Ectodermal cell (in vitro differentiated cells): ENCODE measurements at regions not wholly inside any gene's neighbourhood (a gene's known extent, or its start where the extent isn't known, plus 50 kb on each side); places are given as distances from the start of the nearest gene placed in this dataset.

Experiments
- H3K27ac ChIP-seq: 2 replicates; pipeline ENCODE4 v1.7.0; 2013; ENCODE audit warnings: mild to moderate bottlenecking, low read depth, low read length; ENCODE audit not compliant: insufficient read depth, poor library complexity, severe bottlenecking
- H3K27me3 ChIP-seq: 2 replicates; pipeline ENCODE4 v1.7.0; 2013; ENCODE audit warnings: mild to moderate bottlenecking, low read length; ENCODE audit not compliant: insufficient read depth, control insufficient read depth, poor library complexity, severe bottlenecking
- H3K36me3 ChIP-seq: one replicate; pipeline ENCODE4 v1.7.0; 2013; ENCODE audit warnings: low read length; ENCODE audit not compliant: control insufficient read depth, insufficient read depth
- H3K4me1 ChIP-seq: one replicate; pipeline ENCODE4 v1.7.0; 2013; ENCODE audit warnings: low read length; ENCODE audit not compliant: control insufficient read depth, insufficient read depth
- H3K4me3 ChIP-seq: 2 replicates; pipeline ENCODE4 v1.7.0; 2013; ENCODE audit warnings: low read depth, low read length, control low read depth; ENCODE audit not compliant: insufficient read depth
- H3K9me3 ChIP-seq: 2 replicates; pipeline ENCODE4 v1.7.0; 2013; ENCODE audit warnings: mild to moderate bottlenecking, low read length, moderate library complexity; ENCODE audit not compliant: control insufficient read depth
- WGBS, 2 experiments: methylation state at CpG; one replicate each; pipeline ENCODE4 v1.1.7; 2013; ENCODE audit warnings: missing lambda C conversion rate in 2 of 2; 5-methylcytosine and 5-hydroxymethylcytosine counted together

GRCh38 chr18:64668461-64668962 is 519.6 kb upstream of the LINC00305 start:
- WGBS, 2 experiments: 91 to 95% methylated on average over 1 of the region's 1 CpG
- H3K4me3 ChIP-seq: no peak overlapping the region
- no peak overlapping the region for H3K27ac ChIP-seq
- no peaks in the 10 kb centered on the region for H3K4me1 ChIP-seq
- H3K27me3 ChIP-seq: no peaks in the 10 kb centered on the region
- H3K36me3 ChIP-seq: no peaks in the 10 kb centered on the region
- no peaks in the 10 kb centered on the region for H3K9me3 ChIP-seq

DNA sequence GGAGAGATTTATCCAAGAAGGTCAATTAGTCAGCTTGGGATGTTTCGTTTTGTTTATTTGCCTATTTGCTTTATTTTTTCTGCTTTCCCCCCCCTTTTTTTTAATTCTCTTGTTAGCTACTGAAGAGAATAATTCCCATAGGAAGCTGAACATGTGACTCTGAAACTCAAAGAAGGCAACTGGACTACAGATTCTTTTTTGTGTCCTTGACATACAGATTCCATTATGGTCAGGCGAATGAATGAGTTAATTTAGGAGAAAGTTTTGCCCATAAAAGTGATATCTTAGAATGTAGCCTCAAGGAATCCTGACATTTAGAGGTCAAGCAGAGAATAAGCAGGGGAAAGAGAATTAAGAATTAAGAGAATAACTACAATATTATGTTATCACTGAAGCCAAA is 514.2 kb upstream of the LINC00305 start:
- Histone ChIP-seq H3K27ac (no peak overlapping the region), H3K9me3 (no peaks in the 10 kb centered on the region), H3K27me3 (no peaks in the 10 kb centered on the region), H3K4me3 (no peak overlapping the region), H3K4me1 (no peaks in the 10 kb centered on the region), H3K36me3 (no peaks in the 10 kb centered on the region)
- 94% methylated on average over 1 to 2 of the region's 2 CpGs for WGBS, 2 experiments

DNA sequence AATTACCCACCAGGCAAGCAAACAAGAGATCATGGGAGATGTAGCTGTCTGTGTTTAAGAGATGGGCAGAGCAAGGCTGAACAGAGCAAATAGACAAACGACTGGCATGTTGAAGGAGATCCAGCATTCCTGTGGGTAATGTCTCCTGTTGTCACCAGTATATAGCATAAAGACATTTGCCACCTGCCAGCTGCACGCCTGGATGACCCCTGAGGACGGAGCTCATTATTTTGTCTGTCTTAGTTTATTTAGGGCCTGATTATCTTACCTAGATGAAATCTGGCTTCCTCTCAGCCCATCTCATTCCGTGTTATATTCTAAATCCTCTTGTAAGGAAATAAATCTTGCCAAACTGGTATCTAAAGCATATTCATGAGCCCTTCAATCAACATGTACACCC is 510.3 kb upstream of the LINC00305 start:
- H3K27me3 ChIP-seq: no peaks in the 10 kb centered on the region
- WGBS, 2 experiments: 87 to 91% methylated on average over 4 of the region's 4 CpGs
- H3K27ac ChIP-seq: no peak overlapping the region
- no peak overlapping the region for H3K4me3 ChIP-seq
- no peaks in the 10 kb centered on the region for H3K36me3 ChIP-seq
- no peaks in the 10 kb centered on the region for H3K4me1 ChIP-seq
- no peaks in the 10 kb centered on the region for H3K9me3 ChIP-seq

- Histone ChIP-seq H3K9me3 (no peaks in the 10 kb centered on the region), H3K27ac (no peak overlapping the region), H3K36me3 (no peaks in the 10 kb centered on the region), H3K4me1 (no peaks in the 10 kb centered on the region), H3K27me3 (no peaks in the 10 kb centered on the region), H3K4me3 (no peak overlapping the region)
- WGBS, 2 experiments: 94 to 100% methylated on average over 2 of the region's 4 CpGs
Observed at GRCh38 chr18:64653068-64653467, 504.2 kb upstream of the LINC00305 start.

DNA sequence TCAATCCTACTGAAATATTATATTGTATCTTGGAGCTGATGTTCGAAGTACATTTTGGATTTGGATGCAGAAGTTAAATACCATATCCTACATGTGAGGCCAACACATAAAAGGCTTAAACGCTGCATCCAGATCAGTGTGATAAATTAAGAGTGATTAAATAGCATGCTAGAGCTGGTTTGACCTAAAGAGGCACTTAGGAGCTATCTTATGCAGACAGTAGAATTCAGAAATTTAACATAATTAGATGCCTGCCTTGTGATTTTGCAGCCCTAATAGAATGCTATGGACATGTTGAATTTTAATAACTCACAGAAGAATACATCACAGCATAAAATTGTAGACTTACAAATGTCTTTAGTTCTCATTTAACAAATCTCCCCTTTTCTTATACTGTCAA is 501.2 kb upstream of the LINC00305 start:
- Histone ChIP-seq H3K4me3 (no peak overlapping the region), H3K4me1 (no peaks in the 10 kb centered on the region), H3K36me3 (no peaks in the 10 kb centered on the region), H3K9me3 (no peaks in the 10 kb centered on the region), H3K27me3 (no peaks in the 10 kb centered on the region), H3K27ac (no peak overlapping the region)
- WGBS, 2 experiments: 96 to 100% methylated on average over 1 to 2 of the region's 2 CpGs

DNA sequence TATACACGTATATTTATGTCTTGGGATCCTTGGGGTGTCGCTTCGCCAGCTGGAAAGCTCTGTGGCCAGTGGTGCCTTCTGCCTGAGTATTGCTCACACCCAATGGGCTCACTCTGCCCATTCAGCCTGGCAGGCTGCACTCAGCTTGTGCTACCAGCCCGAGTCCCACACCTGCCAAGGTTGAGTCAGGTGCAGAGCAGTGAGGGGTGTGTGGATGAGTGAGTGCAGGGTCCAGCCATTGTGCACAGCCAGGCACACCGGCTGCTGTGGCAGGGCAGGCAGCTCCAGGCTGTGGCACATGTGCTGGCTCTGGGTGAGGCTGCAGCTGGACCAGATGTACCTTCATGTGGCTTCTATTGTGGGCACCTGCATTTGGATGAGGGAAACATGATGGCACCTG is 496.9 kb upstream of the LINC00305 start:
- Histone ChIP-seq H3K36me3 (no peaks in the 10 kb centered on the region), H3K27me3 (no peaks in the 10 kb centered on the region), H3K4me3 (no peak overlapping the region), H3K4me1 (no peaks in the 10 kb centered on the region), H3K9me3 (no peaks in the 10 kb centered on the region), H3K27ac (no peak overlapping the region)
- WGBS, 2 experiments: 97% methylated on average over 5 of the region's 5 CpGs

DNA sequence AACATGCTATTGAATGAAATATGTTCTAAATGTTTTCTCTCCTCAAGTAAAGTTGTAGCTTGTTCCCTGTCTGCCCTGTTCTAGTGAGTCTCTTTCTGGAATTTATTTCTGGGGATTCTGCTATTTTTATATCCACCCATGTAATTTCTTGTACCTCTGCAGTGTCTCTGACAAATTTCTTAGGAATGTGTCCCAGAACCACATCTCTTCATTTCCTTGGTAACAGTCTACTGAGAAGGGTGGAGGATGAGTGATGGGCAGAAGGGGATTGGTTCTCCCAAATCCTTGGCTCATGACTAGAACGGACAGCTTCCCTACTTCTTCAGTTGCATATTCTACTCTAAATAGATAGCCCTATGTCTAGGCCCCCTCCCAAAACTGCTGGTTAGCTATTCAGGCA is 490.6 kb upstream of the LINC00305 start:
- H3K9me3 ChIP-seq: no peaks in the 10 kb centered on the region
- no peaks in the 10 kb centered on the region for H3K27me3 ChIP-seq
- no peaks in the 10 kb centered on the region for H3K36me3 ChIP-seq
- 86 to 100% methylated on average over 1 of the region's 1 CpG for WGBS, 2 experiments
- H3K4me3 ChIP-seq: no peak overlapping the region
- H3K27ac ChIP-seq: no peak overlapping the region
- no peaks in the 10 kb centered on the region for H3K4me1 ChIP-seq

DNA sequence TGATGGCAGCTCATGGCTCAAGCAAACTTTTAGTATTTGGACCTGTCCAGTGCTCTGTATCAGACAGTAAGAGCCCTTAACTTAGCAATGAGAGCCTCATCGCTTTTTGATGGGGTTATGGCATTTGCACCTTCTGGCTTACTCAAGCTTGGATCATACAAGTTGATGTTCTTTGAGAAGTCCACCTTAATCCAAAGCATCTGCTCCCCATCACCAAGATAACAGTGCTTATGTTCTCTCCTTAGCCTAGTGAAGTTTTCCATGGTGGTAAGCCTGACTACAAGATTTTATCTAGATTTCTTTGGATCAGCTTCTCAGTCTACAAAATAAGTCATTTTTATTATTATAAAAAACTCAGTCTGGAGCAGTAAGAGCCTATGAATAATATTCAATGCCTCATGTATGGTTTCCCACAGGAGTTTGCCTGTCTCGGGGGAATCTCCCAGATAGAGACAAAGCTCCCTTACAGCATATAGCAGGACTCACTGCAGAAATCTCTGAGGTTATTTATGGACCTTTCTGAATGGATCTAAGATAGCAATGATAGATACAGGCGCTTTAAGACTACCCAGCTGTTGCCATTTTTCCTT is 472.2 kb upstream of the LINC00305 start:
- no peaks in the 10 kb centered on the region for H3K9me3 ChIP-seq
- no peak overlapping the region for H3K27ac ChIP-seq
- no peaks in the 10 kb centered on the region for H3K36me3 ChIP-seq
- H3K4me3 ChIP-seq: no peak overlapping the region
- WGBS, 2 experiments: 94 to 95% methylated on average over 3 of the region's 3 CpGs
- no peaks in the 10 kb centered on the region for H3K27me3 ChIP-seq
- no peaks in the 10 kb centered on the region for H3K4me1 ChIP-seq

DNA sequence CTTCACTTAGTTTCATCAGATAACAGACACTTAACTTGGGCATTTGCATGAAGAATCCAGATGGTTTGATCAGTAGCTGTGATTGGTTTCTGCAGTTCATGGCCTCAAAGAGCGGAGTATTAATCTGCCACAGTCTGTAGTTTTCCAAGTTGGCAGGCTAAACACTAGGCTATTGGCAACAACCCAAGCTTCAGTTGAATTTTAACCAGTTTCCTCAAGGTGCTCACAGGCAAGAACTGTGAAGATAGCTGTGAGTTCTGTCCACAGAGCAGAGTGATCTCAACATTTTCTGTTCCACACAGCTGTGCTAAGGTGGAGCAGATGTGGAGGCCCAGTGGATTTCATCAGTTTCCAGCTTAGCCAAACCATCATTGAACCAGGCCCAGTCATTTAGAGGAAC is 469.5 kb upstream of the LINC00305 start:
- 98 to 100% methylated on average over 1 of the region's 1 CpG for WGBS, 2 experiments
- Histone ChIP-seq H3K36me3 (no peaks in the 10 kb centered on the region), H3K4me1 (no peaks in the 10 kb centered on the region), H3K27ac (no peak overlapping the region), H3K4me3 (no peak overlapping the region), H3K9me3 (no peaks in the 10 kb centered on the region), H3K27me3 (no peaks in the 10 kb centered on the region)

DNA sequence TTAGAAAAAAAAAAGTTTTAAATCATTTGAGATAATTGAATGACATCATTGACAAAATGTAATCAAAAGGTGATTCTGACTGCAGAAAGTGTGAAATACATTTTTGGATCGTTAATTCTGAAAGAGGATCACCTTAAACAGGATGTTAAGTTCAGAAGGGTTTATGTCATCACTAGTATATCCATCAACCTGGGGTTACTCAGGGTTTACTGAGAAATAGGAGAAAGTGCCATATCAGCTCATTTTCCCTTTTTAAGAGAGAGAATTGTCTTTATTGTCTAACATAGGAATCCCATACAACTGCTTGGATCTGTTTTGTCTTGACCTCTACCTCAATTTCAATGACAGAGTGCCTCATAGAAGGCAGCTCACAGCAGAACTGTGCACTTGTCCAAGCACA is 466.1 kb upstream of the LINC00305 start:
- WGBS, 2 experiments: 92 to 100% methylated on average over 1 of the region's 1 CpG
- no peaks in the 10 kb centered on the region for H3K4me1 ChIP-seq

DNA sequence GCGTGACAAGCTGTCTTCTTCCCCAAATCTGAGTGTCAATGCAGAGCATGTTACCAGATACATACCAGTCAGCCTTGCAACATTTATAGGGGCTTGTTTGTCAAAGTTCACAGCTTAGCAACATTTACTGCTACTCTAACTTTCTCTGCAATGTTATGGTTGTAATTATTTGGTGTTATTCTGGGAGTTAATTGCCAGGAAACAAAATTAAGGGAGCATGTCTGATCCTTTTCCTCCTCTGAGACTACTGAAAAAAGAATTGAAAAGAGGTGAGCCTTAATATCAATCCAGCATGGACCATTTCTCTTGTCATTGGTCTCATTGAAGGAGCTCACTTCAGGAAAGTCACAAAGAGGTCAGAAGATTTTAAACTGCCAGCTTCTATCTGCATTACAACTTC is 465.6 kb upstream of the LINC00305 start:
- H3K36me3 ChIP-seq: no peaks in the 10 kb centered on the region
- no peaks in the 10 kb centered on the region for H3K9me3 ChIP-seq
- H3K4me3 ChIP-seq: no peak overlapping the region
- H3K27ac ChIP-seq: no peak overlapping the region
- H3K4me1 ChIP-seq: no peaks in the 10 kb centered on the region
- H3K27me3 ChIP-seq: no peaks in the 10 kb centered on the region
- WGBS, 2 experiments: 92 to 97% methylated on average over 1 of the region's 1 CpG

More for the DNA sequence above, 466.1 kb upstream of the LINC00305 start:
- no peak overlapping the region for H3K27ac ChIP-seq
- H3K4me3 ChIP-seq: no peak overlapping the region
- no peaks in the 10 kb centered on the region for H3K27me3 ChIP-seq
- no peaks in the 10 kb centered on the region for H3K36me3 ChIP-seq
- no peaks in the 10 kb centered on the region for H3K9me3 ChIP-seq
